H1 (cell line): ENCODE measurements at regions not wholly inside any gene's neighbourhood (a gene's known extent, or its start where the extent isn't known, plus 50 kb on each side); places are given as distances from the start of the nearest gene placed in this dataset.

ENCODE experiments used
- BRCA1 ChIP-seq: IDR thresholded peaks from 2 replicates; pipeline ENCODE4 v1.6.1; 2012; ENCODE audit warnings: low read depth, low read length, improper control_type of control experiment
- CHD7 ChIP-seq: fragments of 300-600 bp; sonication (generic); IDR thresholded peaks from 2 replicates; pipeline ENCODE4 v1.7.1; 2012; ENCODE audit warnings: low read length, moderate library complexity, mild to moderate bottlenecking, inconsistent platforms; ENCODE audit not compliant: insufficient replicate concordance
- CTBP2 ChIP-seq: IDR thresholded peaks from 2 replicates; pipeline ENCODE4 v1.7.0; 2011; ENCODE audit warnings: borderline replicate concordance, mild to moderate bottlenecking, moderate library complexity, mixed read lengths, low read length; ENCODE audit not compliant: insufficient read depth, insufficient read length
- EZH2 ChIP-seq: fragments of 200-600 bp; sonication (generic); IDR thresholded peaks from 2 replicates; pipeline ENCODE4 v1.7.1; 2012; ENCODE audit warnings: low read depth, mild to moderate bottlenecking, moderate library complexity, low read length, inconsistent platforms; ENCODE audit not compliant: severe bottlenecking
- KDM1A ChIP-seq: fragments of 200-600, 300-600 bp; sonication (generic); IDR thresholded peaks from 2 replicates; pipeline ENCODE4 v1.7.1; 2016; ENCODE audit warnings: mild to moderate bottlenecking, low read length, borderline replicate concordance
- RFX5 ChIP-seq: IDR thresholded peaks from 2 replicates; pipeline ENCODE4 v1.6.1; 2011; ENCODE audit warnings: low read depth, low read length, improper control_type of control experiment, borderline replicate concordance

- TF ChIP-seq CHD7 (no peak), CTBP2 (no peak), RFX5 (no peak), EZH2 (no peak), KDM1A (no peak), BRCA1 (no peak)
Observed at GRCh38 chr10:44576702-44577191, 191.8 kb upstream of the CXCL12 start (continued).
